Prostate gland (tissue), 2 donors: ENCODE measurements at regions not wholly inside any gene's neighbourhood (a gene's known extent, or its start where the extent isn't known, plus 50 kb on each side); places are given as distances from the start of the nearest gene placed in this dataset.

Experiments
- CTCF ChIP-seq, 4 experiments: fragments of 200-600 bp in 2 of 4; fragments of 450-650 bp in 2 of 4; sonication (generic) in 2 of 4; IDR thresholded peaks; 1 replicate in 3 of 4; 2 replicates in 1 of 4; pipeline ENCODE4 v1.5.1; 2016 to 2019; ENCODE audit warnings: antibody characterized with exemption in 4 of 4, mild to moderate bottlenecking in 2 of 4, moderate library complexity in 2 of 4
- POLR2AphosphoS5 ChIP-seq: sonication (generic); formaldehyde crosslinking; IDR thresholded peaks from one replicate; pipeline ENCODE4 v1.6.1; 2017; ENCODE audit warnings: antibody characterized with exemption

- TF ChIP-seq CTCF (IDR thresholded peaks at IDR 0.05) (no peak), POLR2AphosphoS5 (no peak)
Measured at GRCh38 chr13:83987394-83987793, 105.1 kb upstream of the SLITRK1 start.
